Gastrocnemius medialis (tissue), 4 donors: ENCODE measurements at regions not wholly inside any gene's neighbourhood (a gene's known extent, or its start where the extent isn't known, plus 50 kb on each side); places are given as distances from the start of the nearest gene placed in this dataset.

ENCODE experiments used
- ATAC-seq, 2 donors: fragments of 150-250 bp; one replicate each; pipeline ENCODE4 v1.9.1; 2016
- DNase-seq, 2 donors: peaks; one replicate each; pipeline ENCODE4 v3.0.0-alpha.2; 2019
- H3K27ac ChIP-seq, 4 donors: fragments of 200-600 bp; sonication (generic); 1 replicate in 1 of 4; 2 replicates in 3 of 4; pipeline ENCODE4 v1.5.1; 2016 to 2018; ENCODE audit warnings: mild to moderate bottlenecking in 2 of 4, moderate library complexity in 1 of 4
- H3K27me3 ChIP-seq, 3 donors: fragments of 200-600 bp; sonication (generic) in 2 of 3; 1 replicate in 1 of 3; 2 replicates in 2 of 3; pipeline versions ENCODE4 v1.5.1 to v1.6.0; 2016 to 2019; ENCODE audit warnings: mild to moderate bottlenecking in 1 of 3, moderate library complexity in 1 of 3
- H3K36me3 ChIP-seq, 2 donors: fragments of 200-600 bp; sonication (generic) in 1 of 2; one replicate each; pipeline ENCODE4 v1.5.1; 2017 to 2018
- H3K4me1 ChIP-seq, 2 donors: fragments of 200-600 bp; sonication (generic) in 1 of 2; one replicate each; pipeline ENCODE4 v1.5.1; 2016 to 2017; ENCODE audit warnings: mild to moderate bottlenecking in 2 of 2
- H3K4me3 ChIP-seq, 4 donors: fragments of 200-600 bp; sonication (generic) in 3 of 4; 1 replicate in 1 of 4; 2 replicates in 3 of 4; pipeline ENCODE4 v1.5.1; 2016 to 2019; ENCODE audit warnings: mild to moderate bottlenecking in 2 of 4
- H3K9me3 ChIP-seq, 3 donors: fragments of 200-600 bp; sonication (generic) in 2 of 3; 1 replicate in 1 of 3; 2 replicates in 2 of 3; pipeline ENCODE4 v1.5.1; 2016 to 2019
- CTCF ChIP-seq, 5 experiments: fragments of 450-650 bp in 3 of 5; fragments of 200-600 bp in 2 of 5; sonication (generic) in 2 of 5; IDR thresholded peaks in 4 of 5; conservative IDR thresholded peaks in 1 of 5; 1 replicate in 4 of 5; 2 replicates in 1 of 5; pipeline ENCODE4 v1.5.1; 2016 to 2019; ENCODE audit warnings: antibody characterized with exemption in 5 of 5, mild to moderate bottlenecking in 3 of 5, moderate library complexity in 3 of 5
- POLR2A ChIP-seq, 2 donors: fragments of 450-650 bp; IDR thresholded peaks; one replicate each; pipeline ENCODE4 v1.6.1; 2017; ENCODE audit warnings: antibody characterized with exemption in 2 of 2, mild to moderate bottlenecking in 2 of 2, moderate library complexity in 2 of 2
- in situ Hi-C, 4 donors: fragments of 200-750 bp; cut with MboI; loops; one replicate each; pipeline versions ENCODE4 v1.15.0 to v1.8.0; 2017; ENCODE audit warnings: low sequenced_read_pairs in 4 of 4
- intact Hi-C: fragments of 100-400 bp; cut with DNase I; formaldehyde crosslinking; loops from one replicate; pipeline ENCODE4 v1.15.1; 2023; ENCODE audit warnings: low total_unique reads

DNA sequence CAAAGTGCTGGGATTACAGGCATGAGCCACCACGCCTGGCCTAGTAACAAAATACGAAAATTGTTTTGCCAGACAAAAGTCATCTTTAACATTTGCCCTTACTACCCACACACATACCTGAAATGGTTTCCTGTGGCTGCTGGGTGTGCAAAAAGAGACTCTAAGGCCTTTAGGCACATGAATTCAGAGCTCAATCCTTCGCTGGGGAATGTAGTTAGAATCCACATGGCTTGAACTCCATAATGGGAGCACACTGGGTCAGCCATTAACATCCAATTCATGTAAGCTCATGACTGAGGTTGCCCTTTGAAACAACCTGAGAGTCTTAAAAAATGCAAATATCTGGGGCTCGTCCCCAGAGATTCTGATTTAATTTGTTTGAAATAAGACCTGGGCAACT lies 87.8 kb downstream of the HPGD start:
- H3K36me3 ChIP-seq: no peaks in the 10 kb centered on the region
- in situ Hi-C loops: no loop called here
- no peak overlapping the region for H3K27ac ChIP-seq
- no peaks in the 10 kb centered on the region for H3K4me1 ChIP-seq
- ATAC-seq: no peak
- H3K9me3 ChIP-seq: peaks cover 0 to 5% (median 0%) of the 10 kb centered on the region in 3 donors
- no peak for TF ChIP-seq CTCF (IDR thresholded peaks at IDR 0.05 in 4 of 5, conservative IDR thresholded peaks at IDR 0.05 in 1 of 5)
- TF ChIP-seq POLR2A (IDR thresholded peaks at IDR 0.05): no peak
- intact Hi-C loops: no loop called here
- no peaks in the 10 kb centered on the region for H3K27me3 ChIP-seq
- no peak overlapping the region for H3K4me3 ChIP-seq
- no peak for DNase-seq

DNA sequence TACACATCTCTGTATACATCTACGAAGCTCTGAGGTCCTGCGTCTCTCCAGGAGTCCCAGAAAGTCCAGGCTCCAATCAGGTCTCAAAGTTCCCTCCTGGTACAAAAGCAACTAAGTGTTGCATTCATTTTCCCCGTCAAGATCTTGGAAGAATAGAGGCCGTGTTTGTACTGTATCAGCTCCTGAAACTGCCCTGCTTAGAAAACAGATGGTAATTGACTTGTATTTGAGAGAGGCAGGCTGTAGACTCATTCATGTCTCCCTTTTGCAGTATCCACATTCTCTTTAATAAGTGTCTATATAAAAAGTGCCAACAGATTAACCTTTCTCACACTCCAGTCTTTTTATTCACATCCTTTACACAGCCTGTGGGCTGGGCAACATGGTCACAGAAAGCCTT lies 91.7 kb downstream of the HPGD start:
- Histone ChIP-seq H3K27me3 (no peaks in the 10 kb centered on the region), H3K27ac (no peak overlapping the region), H3K36me3 (no peaks in the 10 kb centered on the region), H3K4me1 (no peaks in the 10 kb centered on the region), H3K9me3 (no peaks in the 10 kb centered on the region), H3K4me3 (no peak overlapping the region)
- ATAC-seq: no peak
- in situ Hi-C loops: no loop called here
- TF ChIP-seq POLR2A (IDR thresholded peaks at IDR 0.05): no peak
- TF ChIP-seq CTCF (IDR thresholded peaks at IDR 0.05 in 4 of 5, conservative IDR thresholded peaks at IDR 0.05 in 1 of 5): no peak
- intact Hi-C loops: no loop called here
- DNase-seq: no peak

DNA sequence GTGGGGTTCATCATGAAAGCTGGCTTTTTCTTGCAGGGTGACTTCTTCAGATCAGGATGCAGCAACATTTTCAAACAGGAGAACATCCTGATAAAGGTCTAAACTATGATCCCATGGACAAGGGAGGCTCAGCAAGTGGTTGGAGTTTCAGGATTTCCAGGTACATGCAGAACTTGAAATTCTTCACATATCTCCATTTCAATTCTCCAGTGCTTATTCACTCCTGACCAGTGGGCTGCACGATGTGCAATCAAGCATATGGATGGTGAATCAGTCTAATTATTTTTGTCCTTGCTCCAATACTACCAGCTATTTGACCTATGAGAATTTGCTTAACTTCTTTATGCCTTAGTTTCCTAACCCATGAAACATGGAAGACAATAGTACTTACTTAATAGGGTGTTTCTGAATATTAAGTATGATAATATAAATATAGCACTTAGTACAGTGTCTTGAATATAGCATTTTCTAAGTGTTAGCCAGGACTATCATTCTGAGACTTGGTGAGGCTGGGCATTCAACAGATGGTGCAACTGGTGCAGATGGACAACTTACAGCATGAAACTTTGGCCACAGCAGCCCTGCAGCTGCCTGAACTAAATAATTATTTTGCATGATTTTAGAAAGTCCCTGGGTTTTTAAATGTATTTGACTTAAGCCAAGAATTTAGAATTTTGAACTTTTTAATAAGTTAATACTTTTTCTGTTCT lies 92.4 kb downstream of the HPGD start:
- Histone ChIP-seq H3K36me3 (no peaks in the 10 kb centered on the region), H3K4me1 (no peaks in the 10 kb centered on the region), H3K27ac (no peak overlapping the region), H3K4me3 (no peak overlapping the region), H3K27me3 (no peaks in the 10 kb centered on the region), H3K9me3 (no peaks in the 10 kb centered on the region)
- no peak for TF ChIP-seq POLR2A (IDR thresholded peaks at IDR 0.05)
- TF ChIP-seq CTCF (IDR thresholded peaks at IDR 0.05 in 4 of 5, conservative IDR thresholded peaks at IDR 0.05 in 1 of 5): no peak
- in situ Hi-C loops (no loop called here), intact Hi-C loops (no loop called here)
- DNase-seq (no peak), ATAC-seq (no peak)

- Histone ChIP-seq H3K27me3 (no peaks in the 10 kb centered on the region), H3K4me3 (no peak overlapping the region), H3K9me3 (no peaks in the 10 kb centered on the region), H3K27ac (no peak overlapping the region), H3K36me3 (no peaks in the 10 kb centered on the region), H3K4me1 (peaks cover 4 to 7% of the 10 kb centered on the region in 2 donors)
- DNase-seq (no peak), ATAC-seq (no peak)
- in situ Hi-C loops: no loop called here
- TF ChIP-seq CTCF (IDR thresholded peaks at IDR 0.05 in 4 of 5, conservative IDR thresholded peaks at IDR 0.05 in 1 of 5) (no peak), POLR2A (IDR thresholded peaks at IDR 0.05) (no peak)
- intact Hi-C loops: no loop called here
These were observed 94.6 kb downstream of the HPGD start for GRCh38 chr4:174427571-174428140.
